Stimulated activated CD4-positive, alpha-beta T cell treated with anti-CD3 and anti-CD28 coated beads, Interleukin-15, amount 100 ng/mL, for 48 hours (primary cell): ENCODE measurements at regions not wholly inside any gene's neighbourhood (a gene's known extent, or its start where the extent isn't known, plus 50 kb on each side); places are given as distances from the start of the nearest gene placed in this dataset.

Experiments used
- DNase-seq, 2 donors: peaks; one replicate each; pipeline ENCODE4 v3.0.0-alpha.2; 2020; ENCODE audit warnings: low read depth in 2 of 2

DNA sequence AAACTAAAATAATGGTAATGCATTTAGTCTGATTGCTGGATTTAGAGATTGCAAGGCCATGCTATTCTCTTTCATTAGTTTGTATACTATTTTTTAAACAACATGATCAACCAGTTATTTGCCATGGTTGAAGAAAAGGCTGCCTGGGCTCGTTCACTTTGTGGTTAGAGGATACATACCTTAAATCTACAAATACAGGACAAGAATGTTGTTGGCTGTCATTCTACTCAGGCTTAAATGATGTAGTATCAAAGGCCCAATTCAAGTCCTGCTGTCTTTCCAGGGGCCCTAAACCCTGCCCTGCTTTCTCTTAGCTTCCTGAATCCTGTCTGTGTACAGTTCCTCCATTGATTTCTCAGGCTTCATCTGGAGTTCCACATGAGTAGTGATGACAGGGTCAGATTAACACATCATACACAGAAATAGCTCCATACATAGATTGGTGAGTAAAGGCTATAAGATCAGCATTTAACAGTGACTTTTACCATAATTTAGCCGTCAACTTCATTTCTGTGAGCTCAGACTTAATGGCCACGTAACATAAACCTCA, 114.9 kb upstream of the GPRIN3 start:
- DNase-seq = no peak

GRCh38 chr4:89420507-89420906, 112.9 kb upstream of the GPRIN3 start:
- no peak for DNase-seq

GRCh38 chr4:89419111-89419695, 111.6 kb upstream of the GPRIN3 start:
- DNase-seq = no peak

- no peak for DNase-seq
Observed at GRCh38 chr4:89416960-89417359, 109.4 kb upstream of the GPRIN3 start.

GRCh38 chr4:89413518-89413917, 105.9 kb upstream of the GPRIN3 start:
- no peak for DNase-seq

- no peak for DNase-seq
Observed at GRCh38 chr4:89411539-89412309, 104.1 kb upstream of the GPRIN3 start.

- no peak for DNase-seq
Observed at GRCh38 chr4:89410687-89411086, 103.1 kb upstream of the GPRIN3 start.

DNA sequence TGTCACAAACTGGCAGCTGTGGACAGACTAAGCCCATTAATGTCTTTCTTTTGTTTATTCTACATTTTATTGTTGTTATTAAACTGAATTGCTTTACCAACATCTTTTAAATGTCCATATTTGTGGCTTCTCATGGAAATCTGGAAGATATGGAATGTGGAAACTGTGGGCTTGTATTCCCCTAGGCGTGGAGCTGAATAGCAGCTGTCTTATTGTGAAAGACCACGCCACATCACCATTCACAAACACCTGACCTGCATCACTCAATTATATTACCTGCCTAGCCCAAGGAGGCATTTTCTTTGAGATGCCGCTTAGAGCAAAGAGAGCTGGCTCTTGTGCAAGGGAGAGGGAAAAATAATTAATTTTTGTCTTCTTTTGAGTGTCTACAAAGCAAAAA, 96.9 kb upstream of the GPRIN3 start:
- no peak for DNase-seq

- DNase-seq = no peak
Observed at GRCh38 chr4:89403826-89404225, 96.2 kb upstream of the GPRIN3 start.

- no peak for DNase-seq
Observed at GRCh38 chr4:89400287-89401035, 92.9 kb upstream of the GPRIN3 start.

DNA sequence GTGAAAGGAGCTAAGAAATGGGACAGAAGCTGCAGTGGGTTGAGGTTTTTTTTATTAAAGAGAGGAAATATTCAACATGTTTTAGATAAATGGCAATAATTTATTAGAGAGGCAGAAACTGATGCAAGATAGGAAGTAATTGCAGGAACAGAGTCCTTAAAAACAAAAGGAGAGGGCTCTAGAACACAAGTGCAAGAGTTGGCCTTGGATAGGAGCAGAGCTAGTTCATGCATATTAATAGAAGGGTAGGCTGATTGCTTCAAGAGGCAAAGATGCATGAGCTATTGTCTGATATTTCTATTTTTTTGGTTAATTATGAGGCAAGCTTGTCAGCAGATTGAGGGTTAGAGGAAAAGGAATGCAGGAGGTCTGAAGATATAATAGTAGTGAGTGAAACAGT, 91.0 kb upstream of the GPRIN3 start:
- no peak for DNase-seq

DNA sequence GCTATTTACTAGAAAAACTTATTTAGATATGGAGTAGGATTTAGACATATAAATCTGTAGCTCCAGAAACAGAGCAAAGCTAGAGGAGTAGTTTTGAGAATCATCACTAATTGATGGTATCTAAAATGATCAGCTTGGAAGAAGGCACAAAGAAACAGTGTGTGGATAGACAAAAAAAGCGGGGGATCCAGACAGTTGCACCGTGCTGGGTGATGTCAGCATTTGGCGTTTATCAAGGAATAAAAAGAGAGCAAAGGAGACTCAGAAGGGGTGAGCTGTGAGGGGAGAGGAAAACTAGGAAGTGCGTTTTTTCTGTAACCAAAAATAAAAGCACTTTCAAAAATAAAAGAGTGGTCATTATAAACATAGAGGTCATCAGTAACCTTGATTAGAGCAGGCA, 90.5 kb upstream of the GPRIN3 start:
- DNase-seq = no peak

DNA sequence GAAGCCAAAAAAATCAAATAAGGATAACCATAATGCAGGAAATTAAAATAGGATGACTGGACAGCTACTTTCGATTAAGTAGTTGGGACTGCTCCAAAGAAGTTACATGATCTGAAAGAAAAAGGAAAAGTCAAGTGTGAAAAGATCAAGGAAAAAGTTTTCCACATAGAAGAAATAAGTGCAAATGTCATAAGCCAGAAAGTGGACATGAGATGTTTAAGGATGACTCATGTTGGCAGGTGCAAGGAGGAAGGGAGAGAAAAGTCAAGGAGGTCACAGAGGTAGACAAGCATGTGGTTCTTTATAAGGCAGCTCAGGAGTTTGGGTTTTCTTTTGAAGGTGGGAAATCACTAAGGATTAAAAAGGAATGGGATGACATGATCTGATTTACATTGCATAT, 89.8 kb upstream of the GPRIN3 start:
- no peak for DNase-seq

DNA sequence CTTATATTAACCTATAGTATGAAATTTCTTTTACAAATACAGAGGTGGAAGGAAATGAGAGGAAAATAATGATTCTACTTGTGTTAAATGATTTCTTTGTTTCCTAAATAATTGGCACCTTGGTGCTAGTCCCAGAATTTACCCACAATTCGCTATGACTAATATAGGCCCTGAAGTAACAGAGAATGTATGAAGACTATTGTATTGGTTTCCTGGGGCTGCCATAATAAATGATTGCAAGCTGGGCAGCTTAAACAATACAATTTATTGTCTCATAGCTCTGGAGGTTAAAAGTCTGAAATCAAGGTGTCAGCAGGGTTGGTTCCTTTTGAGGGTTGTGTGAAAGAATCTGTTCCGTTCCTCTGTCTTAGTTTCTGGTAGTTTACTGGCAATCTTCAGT, 74.8 kb upstream of the GPRIN3 start:
- no peak for DNase-seq

DNA sequence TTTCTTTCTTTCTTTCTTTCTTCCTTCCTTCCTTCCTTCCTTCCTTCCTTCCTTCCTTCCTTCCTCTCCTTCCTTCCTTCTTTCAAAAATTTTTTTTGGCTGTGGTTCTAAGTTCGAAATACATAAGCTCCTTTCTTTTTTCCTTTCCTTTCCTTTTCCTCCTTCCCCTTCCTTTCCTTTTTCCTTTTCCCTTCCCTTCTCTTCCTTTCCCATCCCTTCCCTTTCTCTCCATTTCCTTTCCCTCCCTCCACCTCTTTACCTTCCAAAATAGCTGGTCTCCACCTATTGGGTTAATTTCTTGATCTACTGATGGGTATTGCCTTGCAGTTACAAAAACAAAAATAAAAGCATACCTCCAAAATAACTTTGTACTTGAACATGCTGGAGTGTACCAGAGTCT, 73.4 kb upstream of the GPRIN3 start:
- DNase-seq = no peak

DNA sequence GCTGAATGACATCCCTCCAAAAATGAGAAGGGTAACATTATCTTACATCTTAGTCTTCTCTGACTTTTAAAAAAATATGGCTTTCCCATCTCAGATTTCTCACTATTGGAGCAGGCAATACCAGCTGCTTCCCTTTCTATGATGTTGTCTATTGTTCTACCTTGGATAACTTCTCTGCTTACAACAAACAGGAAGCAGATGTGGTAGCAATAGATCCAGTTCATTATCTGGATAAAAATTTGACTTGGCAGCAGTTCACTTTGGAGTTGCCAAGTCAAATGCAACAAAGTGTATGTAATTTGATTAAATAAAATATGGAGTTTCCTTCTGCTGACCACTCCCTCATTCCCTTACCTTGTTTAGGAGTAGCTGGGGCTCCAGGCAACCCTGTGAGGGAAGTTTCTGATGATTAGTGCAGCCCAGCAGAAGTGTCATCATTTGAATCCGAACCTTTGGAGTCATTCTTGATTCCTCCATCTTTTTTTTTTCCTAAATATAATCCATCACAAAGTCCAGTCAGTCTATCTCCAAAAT, 72.0 kb upstream of the GPRIN3 start:
- DNase-seq = no peak

DNA sequence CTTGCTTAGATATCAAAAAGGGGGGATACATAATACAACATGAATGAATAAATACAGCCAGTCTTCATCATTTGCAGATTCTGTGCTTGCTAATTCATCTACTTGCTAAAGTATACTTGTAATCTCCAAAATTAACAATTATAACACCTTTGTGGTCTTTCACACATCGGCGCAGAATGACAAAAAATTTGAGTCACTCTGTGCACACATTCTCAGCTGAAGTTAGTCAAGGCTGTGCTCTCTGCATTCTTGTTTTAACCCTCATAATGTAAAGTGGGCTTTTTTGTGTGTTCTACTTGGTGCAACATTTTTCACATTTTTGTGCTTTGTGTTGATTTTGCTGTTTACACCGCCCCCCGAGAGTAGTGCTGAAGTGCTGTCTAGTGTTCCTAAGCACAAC, 65.8 kb upstream of the GPRIN3 start:
- DNase-seq = no peak

GRCh38 chr4:89371614-89372013, 64.0 kb upstream of the GPRIN3 start:
- no peak for DNase-seq

DNA sequence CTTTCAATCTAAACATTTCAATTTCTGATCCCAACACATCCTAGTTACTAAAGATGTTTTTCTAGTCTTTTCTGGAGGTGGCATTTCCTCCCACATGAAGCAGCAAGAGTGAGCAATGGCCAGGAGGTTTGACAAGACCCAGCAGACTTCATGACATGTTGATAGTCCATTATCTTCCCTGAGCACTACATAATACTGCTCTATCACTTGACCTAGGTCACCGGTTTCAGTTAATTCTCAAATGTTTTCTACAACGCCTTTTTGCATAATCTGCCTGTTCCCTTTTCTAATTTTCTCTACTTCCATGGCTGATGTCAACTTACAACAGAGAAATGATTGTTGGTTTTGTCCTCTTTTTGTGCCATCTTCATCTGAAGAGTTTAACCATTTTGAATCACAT, 62.0 kb upstream of the GPRIN3 start:
- no peak for DNase-seq

DNA sequence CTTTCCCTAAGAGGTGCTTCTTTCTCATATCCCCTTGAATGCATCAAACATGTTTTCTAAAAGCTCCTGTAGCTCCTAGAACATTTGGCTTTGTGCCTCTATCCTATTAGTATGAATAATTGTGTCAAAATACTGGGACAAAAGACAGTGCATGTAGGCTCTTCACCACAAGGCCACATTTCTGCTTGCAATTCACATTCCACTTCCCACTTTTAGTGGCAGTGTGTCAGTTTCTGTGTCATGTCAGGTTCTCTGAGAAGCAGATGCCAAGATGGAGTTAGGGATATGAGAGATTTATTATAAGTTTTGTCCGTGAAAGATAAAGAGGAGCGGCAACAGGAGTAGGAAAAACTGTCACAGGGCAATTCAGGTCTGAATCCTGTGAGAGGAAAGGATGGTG, 61.3 kb upstream of the GPRIN3 start:
- no peak for DNase-seq

DNA sequence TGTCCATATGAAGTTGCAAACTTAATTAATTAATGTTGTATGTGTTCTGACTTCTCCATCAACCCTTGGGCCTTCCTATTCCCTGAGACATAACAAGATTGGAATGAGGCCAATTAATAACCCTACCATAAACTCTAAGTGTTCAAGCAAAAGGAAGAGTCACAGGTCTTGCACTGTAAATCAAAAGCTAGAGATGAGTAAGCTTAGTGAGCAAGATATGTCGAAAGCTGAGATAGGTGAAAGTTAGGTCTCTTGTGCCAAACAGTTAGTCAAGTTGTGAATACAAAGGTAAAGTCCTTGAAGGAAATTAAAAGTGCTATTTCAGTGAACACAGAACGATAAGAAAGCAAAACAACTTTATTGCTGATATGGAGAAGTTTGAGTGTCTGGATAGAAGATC, 58.2 kb upstream of the GPRIN3 start:
- DNase-seq = no peak

GRCh38 chr4:89365375-89365774, 57.8 kb upstream of the GPRIN3 start:
- DNase-seq = no peak

DNA sequence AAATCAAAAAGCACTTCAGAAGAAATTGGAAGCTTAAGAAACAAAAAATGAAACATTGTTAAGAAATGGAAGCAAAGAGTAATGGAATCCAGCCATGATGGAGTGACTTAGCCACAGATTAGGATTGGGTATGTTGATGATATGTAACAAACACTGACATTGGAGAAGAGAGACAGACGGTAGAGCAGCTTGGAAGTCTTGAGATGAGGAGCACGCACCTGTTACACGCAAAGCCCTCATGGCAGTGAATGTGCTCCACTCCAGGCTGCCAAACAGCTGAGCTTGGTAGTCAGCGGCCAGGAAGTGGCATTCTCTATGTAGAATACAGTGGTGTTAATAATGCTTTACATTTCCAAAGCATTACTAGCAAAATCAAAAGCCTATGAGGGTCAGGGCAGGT, 56.9 kb upstream of the GPRIN3 start:
- DNase-seq = no peak
